HG02798 (cell line): ENCODE measurements at regions not wholly inside any gene's neighbourhood (a gene's known extent, or its start where the extent isn't known, plus 50 kb on each side); places are given as distances from the start of the nearest gene placed in this dataset.
"Not testable (repeated sequence)": the region's sequence is repeated elsewhere in the genome, so short reads cannot be mapped to it uniquely, and the experiment has no call there.

Experiments
- ATAC-seq: cut with Tn5 transposase; IDR thresholded peaks from one replicate; pipeline ENCODE4 v1.9.1; 2021; ENCODE audit warnings: mild to moderate bottlenecking; ENCODE audit not compliant: unreplicated experiment, poor library complexity

- no peak for ATAC-seq
Observed at GRCh38 chr12:124213666-124214347, 81.1 kb upstream of the RFLNA start.

GRCh38 chr12:124214574-124214973, 80.3 kb upstream of the RFLNA start:
- no peak for ATAC-seq

GRCh38 chr12:124216966-124217365, 77.9 kb upstream of the RFLNA start:
- no peak for ATAC-seq

GRCh38 chr12:124217508-124218242, 77.2 kb upstream of the RFLNA start:
- no peak for ATAC-seq

- ATAC-seq, result no peak
Observed at GRCh38 chr12:124218243-124218560, 76.7 kb upstream of the RFLNA start.

- ATAC-seq, result not testable (repeated sequence)
Observed at GRCh38 chr12:124218650-124219049, 76.2 kb upstream of the RFLNA start.

GRCh38 chr12:124222368-124223245, 72.3 kb upstream of the RFLNA start:
- ATAC-seq, result no peak

- ATAC-seq, result not testable (repeated sequence)
Observed at GRCh38 chr12:124223733-124224138, 71.2 kb upstream of the RFLNA start.

- no peak for ATAC-seq
Observed at GRCh38 chr12:124224535-124225110, 70.3 kb upstream of the RFLNA start.

GRCh38 chr12:124225730-124226129, 69.2 kb upstream of the RFLNA start:
- ATAC-seq, result no peak

GRCh38 chr12:124227951-124228711, 66.8 kb upstream of the RFLNA start:
- no peak for ATAC-seq

- ATAC-seq, result no peak
Observed at GRCh38 chr12:124229520-124229919, 65.4 kb upstream of the RFLNA start.

GRCh38 chr12:124230117-124230757, 64.7 kb upstream of the RFLNA start:
- no peak for ATAC-seq

- no peak for ATAC-seq
Observed at GRCh38 chr12:124230789-124231188, 64.1 kb upstream of the RFLNA start.

- no peak for ATAC-seq
Observed at GRCh38 chr12:124231980-124232653, 62.8 kb upstream of the RFLNA start.

- no peak for ATAC-seq
Observed at GRCh38 chr12:124232654-124232987, 62.3 kb upstream of the RFLNA start.

GRCh38 chr12:124233041-124233796, 61.7 kb upstream of the RFLNA start:
- no peak for ATAC-seq

- ATAC-seq, result no peak
Observed at GRCh38 chr12:124233846-124234640, 60.9 kb upstream of the RFLNA start.
